ENCODE measurements at regions not wholly inside any gene's neighbourhood (a gene's known extent, or its start where the extent isn't known, plus 50 kb on each side); places are given as distances from the start of the nearest gene placed in this dataset.
"Not testable (repeated sequence)": the region's sequence is repeated elsewhere in the genome, so short reads cannot be mapped to it uniquely, and the experiment has no call there.

- H3K9me3 Mint-ChIP-seq; H3K4me1 Mint-ChIP-seq; H3K9ac ChIP-seq (ENCODE audit: extremely low read depth, low read length, poor library complexity, severe bottlenecking); H3K27me3 ChIP-seq (ENCODE audit: control insufficient read depth, insufficient read depth, low read length, poor library complexity, severe bottlenecking); H3K9me3 ChIP-seq (ENCODE audit: control insufficient read depth, low read length); H3K36me3 Mint-ChIP-seq (ENCODE audit: low read depth); H3K4me3 Mint-ChIP-seq; DNase-seq; H3K27ac ChIP-seq (ENCODE audit: low read depth, low read length); H3K36me3 ChIP-seq (ENCODE audit: control insufficient read depth, insufficient read depth, low read length); H3K27me3 Mint-ChIP-seq (ENCODE audit: insufficient read depth); H3K4me1 ChIP-seq (ENCODE audit: control insufficient read depth, insufficient read depth, low read length); H3K27ac Mint-ChIP-seq; H3K4me3 ChIP-seq (ENCODE audit: low read length): not testable (repeated sequence)
- WGBS, 2 experiments (ENCODE audit: insufficient coverage in 1 of 2, insufficient read length in 1 of 2) = 94 to 95% methylated on average over 3 to 5 of the region's 5 CpGs
Observed at GRCh38 chr3:90207353-90208097, 1100.1 kb downstream of the EPHA3 start.

DNA sequence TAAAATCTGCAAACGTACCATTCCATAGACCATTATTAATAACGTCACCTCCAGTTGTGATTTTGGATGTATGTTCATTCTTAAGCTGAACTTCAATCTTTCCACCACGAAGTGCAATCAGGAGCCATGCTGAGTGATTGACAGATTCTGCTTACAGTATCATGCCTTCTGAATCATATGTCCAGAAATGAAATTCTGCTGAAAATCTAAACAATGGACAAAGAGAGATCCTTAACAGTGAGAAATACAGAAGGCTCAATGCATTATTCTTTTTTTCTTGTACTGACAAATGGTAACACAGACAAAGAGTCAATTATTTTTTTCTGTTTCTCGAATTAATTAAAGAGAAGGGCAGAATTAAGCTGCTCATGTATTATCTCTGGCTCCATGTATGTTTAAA, 1114.5 kb downstream of the EPHA3 start:
- Histone ChIP-seq H3K4me1 (ENCODE audit: control insufficient read depth, insufficient read depth, low read length) (no peaks in the 10 kb centered on the region), H3K27ac (ENCODE audit: low read depth, low read length) (no peak overlapping the region), H3K36me3 (ENCODE audit: control insufficient read depth, insufficient read depth, low read length) (no peaks in the 10 kb centered on the region), H3K9me3 (ENCODE audit: control insufficient read depth, low read length) (peaks cover 4% of the 10 kb centered on the region), H3K4me3 (ENCODE audit: low read length) (no peak overlapping the region), H3K9ac (ENCODE audit: extremely low read depth, low read length, poor library complexity, severe bottlenecking) (no peak overlapping the region), H3K27me3 (ENCODE audit: control insufficient read depth, insufficient read depth, low read length, poor library complexity, severe bottlenecking) (no peaks in the 10 kb centered on the region)
- TF ChIP-seq CTCF (conservative IDR thresholded peaks at IDR 0.05) = no peak
- no peak overlapping the region for H3K4me3 Mint-ChIP-seq
- no peaks in the 10 kb centered on the region for H3K27me3 Mint-ChIP-seq (ENCODE audit: insufficient read depth)
- H3K36me3 Mint-ChIP-seq (ENCODE audit: low read depth) = peaks cover 5% of the 10 kb centered on the region
- H3K27ac Mint-ChIP-seq = no peak overlapping the region
- no peak for DNase-seq
- peaks cover 30% of the 10 kb centered on the region for H3K9me3 Mint-ChIP-seq
- WGBS, 2 experiments (ENCODE audit: insufficient coverage in 1 of 2, insufficient read length in 1 of 2) = 78 to 96% methylated on average over 3 to 4 of the region's 4 CpGs
- H3K4me1 Mint-ChIP-seq = no peaks in the 10 kb centered on the region

DNA sequence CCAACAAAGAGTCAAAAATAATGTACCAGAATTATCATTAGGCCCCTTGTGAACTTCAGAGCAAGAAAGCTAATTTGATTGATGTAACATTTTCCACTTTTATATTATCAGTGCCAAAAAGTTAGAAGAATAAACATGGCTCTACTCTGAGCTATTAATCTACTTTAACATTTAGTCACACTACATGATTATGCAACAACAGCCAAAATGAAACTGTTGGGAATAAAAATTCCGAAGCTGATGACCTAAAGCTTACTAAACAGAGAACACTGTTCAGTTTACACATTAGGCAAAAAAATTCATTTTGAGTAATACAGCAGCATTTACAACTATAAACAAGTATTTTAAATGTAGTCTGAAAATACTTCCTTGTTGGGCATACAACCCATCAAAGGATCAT, 1134.1 kb downstream of the EPHA3 start:
- Mint-ChIP-seq H3K36me3 (ENCODE audit: low read depth) (no peaks in the 10 kb centered on the region), H3K9me3 (peaks cover 20% of the 10 kb centered on the region), H3K4me3 (no peak overlapping the region), H3K4me1 (no peaks in the 10 kb centered on the region), H3K27me3 (ENCODE audit: insufficient read depth) (no peaks in the 10 kb centered on the region), H3K27ac (no peak overlapping the region)
- Histone ChIP-seq H3K4me3 (ENCODE audit: low read length) (no peak overlapping the region), H3K9ac (ENCODE audit: extremely low read depth, low read length, poor library complexity, severe bottlenecking) (no peak overlapping the region), H3K4me1 (ENCODE audit: control insufficient read depth, insufficient read depth, low read length) (no peaks in the 10 kb centered on the region), H3K9me3 (ENCODE audit: control insufficient read depth, low read length) (peaks cover 14% of the 10 kb centered on the region), H3K27ac (ENCODE audit: low read depth, low read length) (no peak overlapping the region), H3K36me3 (ENCODE audit: control insufficient read depth, insufficient read depth, low read length) (no peaks in the 10 kb centered on the region), H3K27me3 (ENCODE audit: control insufficient read depth, insufficient read depth, low read length, poor library complexity, severe bottlenecking) (no peaks in the 10 kb centered on the region)
- TF ChIP-seq CTCF (conservative IDR thresholded peaks at IDR 0.05) = no peak
- WGBS, 2 experiments (ENCODE audit: insufficient coverage in 1 of 2, insufficient read length in 1 of 2) = 80 to 83% methylated on average over 1 of the region's 1 CpG
- DNase-seq = no peak

- DNase-seq = no peak
- H3K27ac Mint-ChIP-seq = no peak overlapping the region
- H3K4me1 Mint-ChIP-seq = no peaks in the 10 kb centered on the region
- no peak overlapping the region for H3K9ac ChIP-seq (ENCODE audit: extremely low read depth, low read length, poor library complexity, severe bottlenecking)
- no peaks in the 10 kb centered on the region for H3K36me3 Mint-ChIP-seq (ENCODE audit: low read depth)
- H3K4me1 ChIP-seq (ENCODE audit: control insufficient read depth, insufficient read depth, low read length) = no peaks in the 10 kb centered on the region
- peaks cover 8% of the 10 kb centered on the region for H3K9me3 ChIP-seq (ENCODE audit: control insufficient read depth, low read length)
- TF ChIP-seq CTCF (conservative IDR thresholded peaks at IDR 0.05) = no peak
- 85% methylated on average over 2 of the region's 2 CpGs; no CpG with 5 or more reads in 1 of the 2 experiments for WGBS, 2 experiments (ENCODE audit: insufficient coverage in 1 of 2, insufficient read length in 1 of 2)
- H3K27me3 Mint-ChIP-seq (ENCODE audit: insufficient read depth) = no peaks in the 10 kb centered on the region
- H3K4me3 ChIP-seq (ENCODE audit: low read length) = no peak overlapping the region
- no peak overlapping the region for H3K4me3 Mint-ChIP-seq
- peaks cover 9% of the 10 kb centered on the region for H3K9me3 Mint-ChIP-seq
- H3K27me3 ChIP-seq (ENCODE audit: control insufficient read depth, insufficient read depth, low read length, poor library complexity, severe bottlenecking) = no peaks in the 10 kb centered on the region
- no peak overlapping the region for H3K27ac ChIP-seq (ENCODE audit: low read depth, low read length)
- H3K36me3 ChIP-seq (ENCODE audit: control insufficient read depth, insufficient read depth, low read length) = no peaks in the 10 kb centered on the region
Observed at GRCh38 chr3:90253131-90253530, 1145.7 kb downstream of the EPHA3 start.
